Body of pancreas (tissue), 4 donors: ENCODE measurements at regions not wholly inside any gene's neighbourhood (a gene's known extent, or its start where the extent isn't known, plus 50 kb on each side); places are given as distances from the start of the nearest gene placed in this dataset.
"Not testable (repeated sequence)": the region's sequence is repeated elsewhere in the genome, so short reads cannot be mapped to it uniquely, and the experiment has no call there.

Source experiments
- ATAC-seq: fragments of 150-250 bp; one replicate; pipeline ENCODE4 v1.9.1; 2016
- DNase-seq, 4 donors: peaks; one replicate each; pipeline ENCODE4 v3.0.0-alpha.2; 2019
- H3K27ac ChIP-seq, 4 donors: fragments of 200-600 bp; sonication (generic); 1 replicate in 3 of 4; 2 replicates in 1 of 4; pipeline versions ENCODE4 v1.5.1 to v1.6.1; 2016 to 2019; ENCODE audit warnings: mild to moderate bottlenecking in 1 of 4, mixed read lengths in 1 of 4, moderate library complexity in 1 of 4
- H3K27me3 ChIP-seq, 2 donors: fragments of 200-600 bp; sonication (generic); one replicate each; pipeline ENCODE4 v1.6.0; 2016; ENCODE audit warnings: mild to moderate bottlenecking in 1 of 2
- H3K36me3 ChIP-seq, 2 donors: fragments of 200-600 bp; sonication (generic); replicated peaks in 1 of 2; 2 replicates each; pipeline ENCODE4 v1.5.1; 2016; ENCODE audit warnings: low read depth in 2 of 2; ENCODE audit not compliant: insufficient read depth in 1 of 2
- H3K4me1 ChIP-seq: fragments of 200-600 bp; sonication (generic); one replicate; pipeline ENCODE4 v1.6.0; 2016
- H3K4me3 ChIP-seq, 2 donors: fragments of 200-600 bp; sonication (generic); 1 replicate in 1 of 2; 2 replicates in 1 of 2; pipeline ENCODE4 v1.5.1; 2016 to 2019
- H3K9me3 ChIP-seq, 3 donors: fragments of 200-600 bp; sonication (generic); 1 replicate in 2 of 3; 2 replicates in 1 of 3; pipeline ENCODE4 v1.5.1; 2016
- POLR2A ChIP-seq, 3 donors: fragments of 450-650 bp; IDR thresholded peaks; one replicate each; pipeline ENCODE4 v1.6.1; 2016; ENCODE audit warnings: antibody characterized with exemption in 3 of 3, mild to moderate bottlenecking in 2 of 3
- WGBS, 2 donors: methylation state at CpG; one replicate each; pipeline ENCODE4 v1.1.5; 2017; 5-methylcytosine and 5-hydroxymethylcytosine counted together
- intact Hi-C: fragments of 100-400 bp; cut with DNase I; formaldehyde crosslinking; loops from one replicate; pipeline ENCODE4 v1.15.1; 2023
- TF ChIP-seq, protein P1 (sequence below), 7 experiments: fragments of 450-650 bp in 4 of 7; fragments of 200-600 bp in 3 of 7; sonication (generic) in 3 of 7; IDR thresholded peaks; one replicate each; pipeline ENCODE4 v1.5.1; 2016 to 2019; ENCODE audit warnings: antibody characterized with exemption in 7 of 7

DNA sequence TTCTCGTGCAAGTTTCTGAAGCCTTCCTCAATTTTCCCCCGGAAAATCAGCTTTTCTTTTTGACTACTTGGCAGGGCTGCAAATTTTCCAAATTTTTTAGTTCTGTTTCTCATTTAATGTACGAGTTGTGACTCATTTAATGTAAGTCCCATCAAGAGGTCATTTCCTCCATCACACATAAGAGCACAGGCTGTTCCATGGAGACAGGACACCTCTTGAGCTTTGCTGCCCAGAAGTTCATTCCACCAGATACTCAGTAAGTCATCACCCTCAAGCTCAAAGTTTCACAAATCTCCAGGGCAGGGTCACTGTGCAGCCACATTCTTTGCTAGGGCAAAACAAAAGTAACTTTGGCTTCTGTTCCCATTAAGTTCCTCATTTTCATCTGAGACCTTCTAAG is 101.5 kb upstream of the TEKT4 start:
- no peak for DNase-seq
- no peak overlapping the region for H3K27ac ChIP-seq
- intact Hi-C loops = no loop called here
- H3K4me3 ChIP-seq = no peak overlapping the region
- no peaks in the 10 kb centered on the region for H3K9me3 ChIP-seq
- no peaks in the 10 kb centered on the region for H3K4me1 ChIP-seq
- no peaks in the 10 kb centered on the region for H3K36me3 ChIP-seq
- WGBS, 2 donors = 62 to 67% methylated on average over 3 of the region's 3 CpGs
- TF ChIP-seq, protein P1, sequence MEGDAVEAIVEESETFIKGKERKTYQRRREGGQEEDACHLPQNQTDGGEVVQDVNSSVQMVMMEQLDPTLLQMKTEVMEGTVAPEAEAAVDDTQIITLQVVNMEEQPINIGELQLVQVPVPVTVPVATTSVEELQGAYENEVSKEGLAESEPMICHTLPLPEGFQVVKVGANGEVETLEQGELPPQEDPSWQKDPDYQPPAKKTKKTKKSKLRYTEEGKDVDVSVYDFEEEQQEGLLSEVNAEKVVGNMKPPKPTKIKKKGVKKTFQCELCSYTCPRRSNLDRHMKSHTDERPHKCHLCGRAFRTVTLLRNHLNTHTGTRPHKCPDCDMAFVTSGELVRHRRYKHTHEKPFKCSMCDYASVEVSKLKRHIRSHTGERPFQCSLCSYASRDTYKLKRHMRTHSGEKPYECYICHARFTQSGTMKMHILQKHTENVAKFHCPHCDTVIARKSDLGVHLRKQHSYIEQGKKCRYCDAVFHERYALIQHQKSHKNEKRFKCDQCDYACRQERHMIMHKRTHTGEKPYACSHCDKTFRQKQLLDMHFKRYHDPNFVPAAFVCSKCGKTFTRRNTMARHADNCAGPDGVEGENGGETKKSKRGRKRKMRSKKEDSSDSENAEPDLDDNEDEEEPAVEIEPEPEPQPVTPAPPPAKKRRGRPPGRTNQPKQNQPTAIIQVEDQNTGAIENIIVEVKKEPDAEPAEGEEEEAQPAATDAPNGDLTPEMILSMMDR (IDR thresholded peaks at IDR 0.05) = no peak
- no peak for TF ChIP-seq POLR2A (IDR thresholded peaks at IDR 0.05)
- ATAC-seq = no peak
- no peaks in the 10 kb centered on the region for H3K27me3 ChIP-seq

DNA sequence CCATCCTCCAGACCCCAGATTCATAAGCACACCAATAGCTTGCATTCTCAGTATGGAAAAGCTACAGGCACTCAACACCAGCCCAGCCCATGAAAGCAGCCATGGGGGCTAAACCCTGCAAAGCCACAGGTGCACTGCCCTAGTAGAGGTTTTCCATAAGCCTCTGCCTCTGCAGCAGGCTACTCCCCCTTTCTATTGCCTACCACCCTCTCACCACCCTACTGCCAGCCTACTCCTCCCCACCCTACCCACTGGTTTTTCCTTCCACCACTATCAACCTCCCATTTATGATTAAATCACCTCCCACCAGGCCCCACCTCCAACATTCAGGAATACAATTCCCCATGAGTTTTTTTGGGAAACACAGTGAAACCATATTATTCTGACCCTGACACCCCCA is 96.4 kb upstream of the TEKT4 start:
- H3K9me3 ChIP-seq = no peaks in the 10 kb centered on the region
- no peaks in the 10 kb centered on the region for H3K27me3 ChIP-seq
- no peak overlapping the region for H3K27ac ChIP-seq
- H3K4me1 ChIP-seq = no peaks in the 10 kb centered on the region
- no peak for ATAC-seq
- H3K36me3 ChIP-seq = no peaks in the 10 kb centered on the region
- TF ChIP-seq, protein P1 (IDR thresholded peaks at IDR 0.05) = no peak
- no peak for TF ChIP-seq POLR2A (IDR thresholded peaks at IDR 0.05)
- H3K4me3 ChIP-seq = no peak overlapping the region
- no peak for DNase-seq
- intact Hi-C loops = no loop called here

DNA sequence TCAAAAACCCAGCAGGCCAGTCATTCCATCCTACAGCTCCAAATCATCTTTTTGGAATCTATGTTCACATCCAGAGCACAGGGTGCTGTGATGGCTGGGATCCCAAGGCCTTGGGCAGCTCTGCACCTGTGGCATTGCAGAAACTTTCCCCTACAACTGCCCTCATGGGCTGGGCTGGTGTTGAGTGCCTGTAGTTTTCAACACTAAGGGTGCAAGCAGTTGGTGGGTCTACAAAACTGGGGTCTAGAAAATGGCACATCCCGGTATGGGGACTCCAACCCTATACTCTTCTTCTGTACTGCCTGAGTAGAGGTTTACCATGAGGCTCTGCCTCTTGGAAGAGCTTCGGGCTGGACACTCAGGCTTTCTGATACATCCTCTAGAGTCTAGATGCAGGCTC is 95.2 kb upstream of the TEKT4 start:
- no peaks in the 10 kb centered on the region for H3K27me3 ChIP-seq
- no peak overlapping the region for H3K27ac ChIP-seq
- WGBS, 2 donors = 40 to 65% methylated on average over 1 to 2 of the region's 2 CpGs
- ATAC-seq = no peak
- no peaks in the 10 kb centered on the region for H3K9me3 ChIP-seq
- intact Hi-C loops = no loop called here
- no peak for TF ChIP-seq POLR2A (IDR thresholded peaks at IDR 0.05)
- TF ChIP-seq, protein P1 (IDR thresholded peaks at IDR 0.05) = no peak
- no peak overlapping the region for H3K4me3 ChIP-seq
- H3K4me1 ChIP-seq = no peaks in the 10 kb centered on the region
- H3K36me3 ChIP-seq = no peaks in the 10 kb centered on the region
- DNase-seq = no peak

DNA sequence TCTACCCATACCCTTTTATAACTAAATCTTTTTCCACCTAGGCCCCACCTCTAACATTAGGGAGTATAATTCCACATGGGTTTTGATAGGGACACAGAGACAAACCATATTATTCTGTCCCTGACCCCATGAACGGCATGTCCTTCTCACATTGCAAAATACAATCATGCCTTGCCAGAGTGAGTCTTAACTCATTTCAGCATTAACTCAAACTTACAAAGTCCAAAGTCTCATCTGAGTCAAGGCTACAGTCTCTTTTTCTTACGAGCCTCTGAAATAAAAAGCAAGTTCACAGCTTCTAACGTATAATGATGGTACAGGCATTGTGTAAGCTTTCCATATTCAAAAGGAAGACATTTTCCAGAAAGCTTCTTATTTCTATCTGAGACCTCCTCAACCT is 86.1 kb upstream of the TEKT4 start:
- H3K4me1 ChIP-seq, ATAC-seq, intact Hi-C loops, H3K9me3 ChIP-seq, H3K4me3 ChIP-seq, H3K36me3 ChIP-seq, H3K27me3 ChIP-seq, H3K27ac ChIP-seq, DNase-seq: not testable (repeated sequence)
- 20 to 32% methylated on average over 3 of the region's 3 CpGs for WGBS, 2 donors

DNA sequence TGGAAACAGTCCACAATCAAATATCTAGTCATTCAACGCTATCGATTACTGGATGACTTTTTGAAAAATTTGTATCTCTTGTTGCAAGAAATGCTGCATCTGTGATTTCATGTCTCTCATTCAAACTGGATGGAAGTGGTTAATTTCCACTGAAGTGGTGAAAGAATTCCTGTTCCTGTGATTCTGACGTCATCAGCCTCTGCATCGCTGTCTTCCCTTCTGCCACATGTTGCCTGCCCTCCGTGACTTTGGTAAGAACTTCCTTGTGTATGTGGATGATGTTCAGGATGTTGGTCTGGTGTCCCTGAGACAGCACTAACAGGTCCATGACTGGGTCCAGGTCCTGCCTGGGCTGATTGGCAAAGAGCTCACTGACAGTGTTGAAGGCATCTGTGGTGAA is 84.8 kb upstream of the TEKT4 start:
- 80 to 82% methylated on average over 5 of the region's 5 CpGs for WGBS, 2 donors
- H3K9me3 ChIP-seq, H3K27ac ChIP-seq, H3K36me3 ChIP-seq, H3K4me1 ChIP-seq, H3K27me3 ChIP-seq, ATAC-seq, DNase-seq, H3K4me3 ChIP-seq, intact Hi-C loops: not testable (repeated sequence)

DNA sequence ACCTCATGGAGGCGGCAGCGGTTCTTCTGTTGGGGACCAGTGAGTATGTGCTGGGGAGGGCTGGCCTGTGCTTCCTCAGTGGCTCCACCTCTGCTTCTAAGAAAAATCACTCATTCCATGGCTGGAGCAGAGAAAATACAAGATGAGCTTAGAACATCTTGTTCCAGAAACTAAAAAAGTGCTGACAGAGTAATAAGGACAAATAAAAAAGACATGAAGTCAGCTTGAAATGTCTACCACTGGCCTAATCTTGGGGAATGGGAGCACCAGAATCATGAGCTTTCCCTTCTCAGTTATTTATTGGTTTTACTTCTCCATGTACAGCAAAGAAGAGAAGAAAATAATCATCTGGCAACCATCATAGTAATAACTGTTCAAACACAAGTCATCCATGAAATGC is 81.1 kb upstream of the TEKT4 start:
- H3K9me3 ChIP-seq, ATAC-seq, H3K36me3 ChIP-seq, DNase-seq, H3K4me3 ChIP-seq, intact Hi-C loops, H3K4me1 ChIP-seq, H3K27ac ChIP-seq, H3K27me3 ChIP-seq: not testable (repeated sequence)
- WGBS, 2 donors = 83 to 89% methylated on average over 2 of the region's 2 CpGs
